ENCODE measurements at regions not wholly inside any gene's neighbourhood (a gene's known extent, or its start where the extent isn't known, plus 50 kb on each side); places are given as distances from the start of the nearest gene placed in this dataset.

DNA sequence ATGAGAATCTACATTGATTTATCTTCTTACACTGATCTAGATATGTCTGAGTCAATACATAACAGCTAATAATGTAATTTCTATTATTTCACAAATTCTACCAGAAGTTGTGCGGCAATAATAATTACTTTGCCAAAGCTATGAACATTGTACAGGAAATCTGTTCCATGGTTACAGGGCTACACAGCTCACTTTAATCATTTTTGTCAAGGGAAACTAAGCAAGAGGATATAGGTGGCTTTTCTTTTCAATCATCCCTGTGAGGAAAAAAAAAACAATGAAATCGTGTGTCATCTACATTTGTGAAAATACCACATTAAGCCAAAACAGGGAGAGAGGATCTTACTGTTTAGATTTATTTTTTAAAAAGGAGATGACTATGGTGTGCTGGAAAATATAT is 717.4 kb downstream of the NR2F1-AS1 start:
- TF ChIP-seq, protein P1, sequence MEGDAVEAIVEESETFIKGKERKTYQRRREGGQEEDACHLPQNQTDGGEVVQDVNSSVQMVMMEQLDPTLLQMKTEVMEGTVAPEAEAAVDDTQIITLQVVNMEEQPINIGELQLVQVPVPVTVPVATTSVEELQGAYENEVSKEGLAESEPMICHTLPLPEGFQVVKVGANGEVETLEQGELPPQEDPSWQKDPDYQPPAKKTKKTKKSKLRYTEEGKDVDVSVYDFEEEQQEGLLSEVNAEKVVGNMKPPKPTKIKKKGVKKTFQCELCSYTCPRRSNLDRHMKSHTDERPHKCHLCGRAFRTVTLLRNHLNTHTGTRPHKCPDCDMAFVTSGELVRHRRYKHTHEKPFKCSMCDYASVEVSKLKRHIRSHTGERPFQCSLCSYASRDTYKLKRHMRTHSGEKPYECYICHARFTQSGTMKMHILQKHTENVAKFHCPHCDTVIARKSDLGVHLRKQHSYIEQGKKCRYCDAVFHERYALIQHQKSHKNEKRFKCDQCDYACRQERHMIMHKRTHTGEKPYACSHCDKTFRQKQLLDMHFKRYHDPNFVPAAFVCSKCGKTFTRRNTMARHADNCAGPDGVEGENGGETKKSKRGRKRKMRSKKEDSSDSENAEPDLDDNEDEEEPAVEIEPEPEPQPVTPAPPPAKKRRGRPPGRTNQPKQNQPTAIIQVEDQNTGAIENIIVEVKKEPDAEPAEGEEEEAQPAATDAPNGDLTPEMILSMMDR (conservative IDR thresholded peaks at IDR 0.05; ENCODE audit: low read length): no peak
- no peak for TF ChIP-seq EZH2phosphoT487 (IDR thresholded peaks at IDR 0.05; ENCODE audit: borderline replicate concordance)

Measured in Loucy (cell line).